HG03095 (cell line): ENCODE measurements at regions not wholly inside any gene's neighbourhood (a gene's known extent, or its start where the extent isn't known, plus 50 kb on each side); places are given as distances from the start of the nearest gene placed in this dataset.
"Not testable (repeated sequence)": the region's sequence is repeated elsewhere in the genome, so short reads cannot be mapped to it uniquely, and the experiment has no call there.

Experiments
- ATAC-seq: cut with Tn5 transposase; IDR thresholded peaks from one replicate; pipeline ENCODE4 v1.9.1; 2021; ENCODE audit warnings: moderate library complexity; ENCODE audit not compliant: unreplicated experiment

DNA sequence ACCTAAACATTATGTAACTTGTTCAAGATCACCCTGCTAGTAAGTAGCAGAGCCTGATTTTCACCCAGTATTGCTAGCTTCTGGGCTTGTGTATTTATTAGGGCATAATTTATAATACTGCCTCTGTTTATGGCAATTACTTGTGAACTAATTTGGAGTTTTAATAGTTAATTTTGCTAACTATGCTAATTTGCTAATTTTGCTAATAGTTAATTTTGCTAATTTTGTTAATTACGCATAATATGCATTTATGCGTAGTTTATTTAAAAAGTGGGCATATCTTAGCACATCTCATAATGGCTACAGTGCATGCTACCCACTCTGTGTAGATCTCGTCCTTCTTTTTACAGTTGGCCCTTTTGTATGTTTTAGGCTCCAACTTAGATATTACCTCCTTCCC lies 898.1 kb upstream of the EPHA5 start:
- no peak for ATAC-seq

DNA sequence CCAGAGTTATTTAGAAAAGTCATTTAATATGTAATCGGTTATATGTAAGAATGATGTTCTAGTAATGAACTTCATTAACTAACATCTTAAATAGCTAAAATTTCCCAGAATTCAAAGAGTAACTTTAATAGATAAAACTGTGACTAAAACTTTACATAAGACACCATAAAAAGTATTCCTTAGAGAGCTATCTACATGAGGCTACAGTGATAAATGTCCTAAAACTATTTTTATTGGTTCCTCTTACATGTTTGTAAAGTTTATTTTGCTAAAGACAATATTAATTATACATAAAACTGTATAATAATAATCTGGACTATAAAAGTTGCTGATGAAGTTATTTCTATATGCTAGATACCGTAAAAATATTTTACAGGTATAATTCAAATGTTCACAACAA lies 897.7 kb upstream of the EPHA5 start:
- no peak for ATAC-seq

DNA sequence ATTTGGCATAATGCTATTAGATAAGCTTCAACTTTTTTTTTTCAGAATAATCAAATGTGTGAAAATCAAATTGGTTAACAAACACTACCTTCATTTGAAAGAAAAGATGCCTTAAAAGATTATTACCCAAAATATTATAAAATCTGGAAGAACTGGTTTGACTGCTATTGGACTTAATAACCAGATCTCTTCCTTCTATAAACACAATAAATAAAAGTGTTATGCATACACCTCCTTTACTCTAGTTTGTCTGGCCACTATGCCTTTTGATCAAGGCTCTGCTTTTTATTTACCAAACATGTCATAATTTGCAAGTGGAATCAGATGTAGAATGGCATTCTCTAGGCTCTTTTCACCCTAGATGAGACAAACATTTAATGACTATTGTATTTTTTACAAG lies 897.3 kb upstream of the EPHA5 start:
- ATAC-seq = no peak

DNA sequence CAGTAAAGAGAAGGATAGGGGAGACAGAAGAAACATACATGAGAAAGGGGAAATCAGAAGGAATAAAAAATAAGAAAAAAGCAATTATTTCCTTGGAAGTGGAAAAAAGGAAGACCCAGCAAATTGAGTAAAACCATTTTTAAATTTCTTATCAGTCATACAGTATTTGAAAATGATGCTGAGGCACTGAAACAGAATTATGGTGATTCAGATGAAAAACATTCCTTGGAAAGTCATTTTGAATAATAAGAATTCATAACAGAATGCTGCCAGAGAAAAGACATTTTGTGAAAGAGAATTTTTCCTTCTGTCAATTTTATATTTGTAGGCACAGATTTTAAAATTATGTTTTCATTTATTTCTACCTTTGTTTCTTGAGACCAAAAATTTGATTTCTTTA lies 895.5 kb upstream of the EPHA5 start:
- no peak for ATAC-seq

DNA sequence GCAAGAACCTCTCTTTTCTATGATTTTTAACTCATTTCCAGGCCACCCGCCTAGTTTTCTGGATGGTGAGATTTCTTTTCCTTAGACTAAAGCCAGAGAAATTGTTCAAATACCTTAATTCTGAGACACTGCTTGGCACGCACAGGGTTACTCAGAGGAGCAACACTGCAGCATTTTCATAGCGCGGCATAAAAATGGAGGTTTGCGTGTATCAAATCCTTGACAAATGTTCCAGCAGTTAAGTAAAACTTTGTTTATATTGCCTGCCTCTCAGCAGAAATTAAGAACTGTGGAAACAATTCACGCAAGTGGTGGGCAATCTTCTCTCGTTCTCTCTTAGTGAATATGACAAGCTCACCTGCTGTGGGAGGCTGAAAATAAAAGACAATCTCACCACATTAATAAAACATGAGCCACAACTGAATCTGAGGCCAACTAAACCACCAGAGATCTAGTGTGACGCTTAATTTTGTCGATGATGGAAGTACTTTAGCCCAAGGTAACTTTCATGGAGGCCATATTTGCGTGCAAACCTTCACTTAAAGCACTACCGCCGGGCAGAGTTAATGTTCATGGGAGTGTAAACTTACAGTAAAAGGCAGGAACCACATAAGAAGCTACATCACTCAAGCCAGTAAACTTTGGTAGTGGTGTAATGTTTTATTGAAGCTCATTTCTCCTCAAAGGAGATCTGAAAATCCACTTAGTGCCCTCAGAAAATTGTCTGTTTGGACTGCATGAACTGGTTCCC lies 894.8 kb upstream of the EPHA5 start:
- ATAC-seq = no peak

DNA sequence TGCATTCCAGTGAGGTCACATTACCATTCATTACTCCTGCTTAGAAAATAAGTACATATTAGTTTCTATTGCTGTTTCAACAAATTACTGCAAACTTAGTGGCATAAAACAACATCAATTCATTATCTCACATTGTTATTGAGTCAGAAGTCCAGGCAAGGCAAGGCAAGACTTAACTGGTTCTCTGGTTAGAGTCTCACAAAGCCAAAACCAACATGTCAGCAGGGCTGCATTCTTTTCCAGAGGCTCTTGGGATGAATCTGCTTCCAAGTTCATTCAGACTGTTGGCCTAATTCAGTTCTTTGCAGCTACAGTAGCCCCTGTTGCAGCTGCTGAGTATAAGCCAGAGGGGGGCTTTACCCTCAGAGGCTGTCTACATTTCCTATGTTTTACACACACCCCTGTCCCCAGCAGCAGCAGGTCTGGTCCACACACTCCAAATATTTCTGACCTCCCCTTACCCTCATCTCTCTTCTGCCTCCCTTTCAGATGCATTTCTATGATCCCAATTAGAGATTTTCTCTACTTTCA lies 892.1 kb upstream of the EPHA5 start:
- no peak for ATAC-seq

DNA sequence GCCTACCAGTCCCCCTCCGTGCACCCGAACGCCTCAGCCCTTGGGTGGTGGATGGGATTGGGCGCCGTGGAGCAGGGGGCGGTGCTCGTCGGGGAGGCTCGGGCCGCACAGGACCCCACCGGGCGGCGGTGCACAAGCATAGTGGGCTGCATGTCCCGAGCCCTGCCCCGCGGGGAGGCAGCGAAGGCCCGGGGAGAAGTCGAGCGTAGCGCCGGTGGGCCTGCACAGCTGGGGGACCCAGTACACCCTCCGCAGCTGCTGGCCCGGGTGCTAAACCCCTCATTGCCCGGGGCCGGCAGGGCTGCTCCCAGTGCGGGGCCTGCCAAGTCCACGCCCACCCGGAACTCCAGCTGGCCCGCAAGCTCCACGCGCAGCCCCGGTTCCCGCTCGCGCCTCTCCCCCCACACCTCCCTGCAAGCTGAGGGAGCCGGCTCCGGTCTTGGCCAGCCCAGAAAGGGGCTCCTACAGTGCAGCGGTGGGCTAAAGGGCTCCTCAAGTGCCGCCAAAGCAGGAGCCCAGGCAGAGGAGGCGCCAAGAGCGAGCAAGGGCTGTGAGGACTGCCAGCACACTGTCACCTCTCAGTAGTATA lies 891.3 kb upstream of the EPHA5 start:
- ATAC-seq = not testable (repeated sequence)

DNA sequence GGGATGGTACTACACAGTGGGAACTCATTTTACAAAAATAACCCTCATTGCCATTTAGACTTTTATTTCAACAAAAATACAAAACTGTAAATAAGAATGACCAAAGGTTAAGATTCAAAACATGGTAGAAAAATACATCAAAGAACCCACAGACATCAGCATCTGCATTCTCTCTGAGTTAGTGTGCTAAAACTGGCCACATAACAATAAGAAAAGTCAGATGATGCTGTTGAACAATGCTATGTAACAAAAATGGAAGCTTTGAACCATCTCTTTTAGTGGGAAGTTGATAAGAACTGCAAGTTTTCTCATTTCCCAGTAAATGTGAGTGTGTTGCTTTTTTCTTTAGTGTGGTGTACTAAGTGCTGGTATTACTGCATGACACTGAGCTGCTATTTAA lies 888.4 kb upstream of the EPHA5 start:
- ATAC-seq = no peak

DNA sequence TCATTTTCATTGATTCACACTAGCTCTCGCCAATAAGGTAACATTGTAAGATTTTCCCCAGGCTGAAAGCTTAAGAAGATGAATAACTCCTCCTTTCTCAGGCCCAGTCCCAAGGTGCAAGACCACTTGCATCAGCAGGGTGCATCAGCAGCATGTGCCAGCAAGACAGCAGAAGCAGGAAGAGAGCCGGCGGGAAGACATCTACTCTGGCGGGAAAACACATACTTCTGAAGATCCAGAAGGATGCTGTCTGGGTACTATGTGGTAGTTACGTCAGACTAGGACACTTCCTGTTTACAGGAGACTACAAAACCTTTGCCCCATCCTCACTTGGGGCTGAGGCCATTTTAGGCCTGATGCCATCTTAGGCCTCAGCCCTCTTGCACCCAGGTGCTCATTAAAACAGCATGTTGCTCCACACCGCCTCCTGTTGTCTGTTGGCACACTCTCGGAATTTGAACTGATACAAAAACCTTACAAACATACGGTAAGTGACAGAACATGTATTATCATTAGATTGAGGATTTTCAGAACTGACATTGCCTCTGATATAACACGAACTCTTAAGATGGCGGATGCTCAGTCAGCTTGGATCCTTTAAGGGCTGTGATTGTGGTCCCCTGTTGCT lies 886.5 kb upstream of the EPHA5 start:
- no peak for ATAC-seq

DNA sequence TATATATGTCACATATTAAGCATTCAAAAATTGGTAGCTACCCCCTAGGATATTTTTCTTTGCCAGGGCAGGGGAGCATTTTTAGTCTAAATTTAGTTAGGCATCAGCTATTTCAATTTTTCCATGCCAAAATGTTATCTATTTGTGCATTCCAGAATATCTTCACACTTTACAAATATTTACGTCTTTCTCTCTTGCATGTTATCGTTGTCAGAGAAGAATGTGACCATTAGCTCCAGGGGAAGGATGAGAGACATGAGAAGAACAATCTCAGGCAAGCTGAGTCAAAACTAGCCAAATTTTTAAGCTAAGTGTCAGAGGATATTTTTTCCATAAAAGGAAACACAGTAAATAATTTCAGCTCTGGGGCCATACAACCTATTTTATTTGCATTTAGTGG lies 885.0 kb upstream of the EPHA5 start:
- no peak for ATAC-seq

DNA sequence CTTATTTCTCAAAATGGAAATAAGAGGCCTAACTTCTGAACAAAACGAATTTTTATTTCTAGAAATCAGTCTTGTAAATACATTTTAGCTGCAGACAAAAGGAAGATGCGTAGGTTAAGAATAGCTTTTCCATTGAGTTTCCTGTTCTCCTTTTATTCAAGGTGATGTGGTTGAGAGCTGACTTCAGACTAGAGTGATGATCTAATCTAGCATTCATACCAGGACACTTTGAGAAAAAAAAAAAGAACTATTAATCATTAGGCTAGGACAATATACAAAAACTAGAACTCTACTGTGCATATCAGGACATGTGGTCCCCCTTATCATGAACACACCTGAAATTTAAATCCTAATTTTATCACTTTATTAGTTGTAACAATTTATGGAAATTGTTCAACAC lies 884.5 kb upstream of the EPHA5 start:
- no peak for ATAC-seq

DNA sequence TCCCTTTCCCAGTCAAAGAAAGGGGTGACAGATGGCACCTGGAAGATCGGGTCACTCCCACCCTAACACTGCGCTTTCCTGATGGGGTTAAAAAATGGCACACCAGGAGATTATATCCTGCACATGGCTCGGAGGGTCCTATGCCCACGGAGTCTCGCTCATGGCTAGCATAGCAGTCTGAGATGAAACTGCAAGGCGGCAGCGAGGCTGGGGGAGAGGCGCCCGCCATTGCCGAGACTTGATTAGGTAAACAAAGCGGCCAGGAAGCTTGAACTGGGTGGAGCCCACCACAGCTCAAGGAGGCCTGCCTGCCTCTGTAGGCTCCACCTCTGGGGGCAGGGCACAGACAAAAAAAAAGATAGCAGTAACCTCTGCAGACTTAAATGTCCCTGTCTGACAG lies 875.0 kb upstream of the EPHA5 start:
- ATAC-seq = not testable (repeated sequence)

DNA sequence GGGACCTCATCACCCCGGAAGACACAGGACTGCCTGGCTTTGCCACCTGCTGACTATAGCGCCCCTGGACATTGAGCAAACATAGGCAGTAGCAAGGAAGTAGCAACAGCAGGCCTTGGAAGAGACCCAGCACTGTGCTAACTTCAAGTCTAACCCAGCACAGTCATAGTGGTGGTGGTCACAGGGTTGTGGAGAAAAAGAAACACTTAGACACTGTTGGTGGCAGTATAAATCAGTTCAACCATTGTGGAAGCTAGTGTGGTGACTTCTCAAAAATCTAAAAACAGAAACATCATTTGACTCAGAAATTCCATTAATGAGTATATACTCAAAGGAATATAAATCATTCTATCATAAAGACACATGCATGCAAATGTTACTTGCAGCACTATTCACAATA lies 874.0 kb upstream of the EPHA5 start:
- no peak for ATAC-seq

DNA sequence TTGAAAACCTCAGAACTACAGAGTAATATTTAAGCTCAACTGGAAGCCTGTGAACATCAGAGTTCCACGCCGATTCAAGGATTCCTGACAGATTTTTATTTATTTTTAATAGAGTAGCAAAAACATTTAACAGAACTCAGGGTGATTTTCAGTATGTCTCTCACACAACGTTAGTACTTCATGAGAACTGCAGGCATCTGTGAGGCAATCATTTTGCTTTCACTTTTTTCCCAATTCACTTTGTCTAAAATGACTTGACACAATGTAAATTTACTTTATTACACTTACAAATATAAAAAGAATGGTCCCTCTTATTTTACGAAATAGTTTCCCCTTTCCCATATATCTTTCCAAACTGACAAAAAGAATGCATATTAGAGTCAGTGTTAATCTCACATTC lies 869.5 kb upstream of the EPHA5 start:
- no peak for ATAC-seq

DNA sequence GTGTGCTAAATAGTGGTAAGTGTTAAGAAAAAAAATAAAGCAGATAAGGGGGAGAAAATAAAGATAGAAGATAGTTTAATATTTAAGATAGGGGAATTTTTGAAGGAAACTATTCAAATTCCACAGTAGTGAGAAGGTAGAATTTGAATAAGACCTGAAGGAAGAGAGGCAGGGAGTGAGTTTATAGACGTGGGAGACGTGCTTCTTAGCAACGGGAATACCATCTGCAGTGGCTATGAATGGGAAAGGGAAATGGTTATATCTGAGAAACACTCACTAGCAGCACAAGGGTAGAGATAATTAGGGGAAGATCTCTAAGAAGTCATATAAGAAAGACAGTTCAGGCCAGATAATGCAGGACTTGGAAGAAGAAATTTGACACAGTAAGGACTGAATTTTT lies 854.5 kb upstream of the EPHA5 start:
- no peak for ATAC-seq

DNA sequence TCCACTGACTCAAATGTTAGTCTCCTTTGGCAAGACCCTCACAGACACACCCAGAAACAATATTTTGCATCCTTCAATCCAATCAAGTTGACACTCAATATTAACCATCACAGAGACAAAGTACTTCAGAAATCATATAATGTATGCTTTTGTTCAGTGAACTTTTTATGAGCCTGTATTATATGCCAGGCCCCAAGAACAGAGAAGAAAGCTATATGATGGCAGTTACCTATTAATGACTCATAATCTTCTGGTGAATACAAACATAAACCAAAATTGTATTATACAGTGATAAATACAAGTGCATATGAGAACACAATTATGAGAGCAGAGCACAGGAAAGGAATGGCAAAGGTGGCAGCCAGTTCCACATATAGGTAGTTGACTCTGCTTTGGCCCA lies 852.0 kb upstream of the EPHA5 start:
- no peak for ATAC-seq

DNA sequence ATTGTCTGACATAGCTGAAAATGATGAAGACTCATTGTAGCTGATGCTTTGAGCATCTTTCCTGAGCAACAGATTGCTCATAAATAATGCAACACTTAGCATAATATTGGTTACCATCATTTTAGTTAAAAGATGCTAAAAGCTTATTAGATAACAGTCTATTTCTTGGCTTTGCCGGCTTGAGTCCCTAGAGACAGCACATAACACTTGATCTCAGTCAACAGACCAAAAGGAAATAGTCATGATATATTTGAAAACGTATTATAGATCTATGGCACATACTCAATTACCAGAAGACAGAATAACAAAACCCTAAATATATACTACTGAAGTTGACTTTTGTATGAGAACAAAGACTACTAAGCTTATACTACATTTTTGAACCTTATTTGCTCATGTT lies 846.7 kb upstream of the EPHA5 start:
- ATAC-seq = no peak

DNA sequence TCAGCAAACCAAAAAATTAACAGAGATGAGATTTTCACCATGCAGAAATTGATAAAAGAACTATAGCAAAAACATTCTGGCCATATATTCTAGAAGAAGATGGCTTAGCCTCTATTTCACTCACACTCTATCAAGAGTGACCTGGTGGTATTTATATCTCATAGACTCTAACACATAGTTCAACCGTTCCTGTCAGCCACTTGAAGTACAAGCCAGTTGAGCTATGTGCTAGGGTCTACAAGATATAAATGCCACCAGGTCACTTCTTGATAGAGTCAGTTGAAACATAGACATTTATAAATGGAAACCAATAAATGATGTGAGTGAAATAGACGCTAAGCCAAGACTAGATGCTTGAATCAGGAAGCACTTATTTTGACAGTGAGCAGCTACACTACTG lies 836.7 kb upstream of the EPHA5 start:
- ATAC-seq = no peak

DNA sequence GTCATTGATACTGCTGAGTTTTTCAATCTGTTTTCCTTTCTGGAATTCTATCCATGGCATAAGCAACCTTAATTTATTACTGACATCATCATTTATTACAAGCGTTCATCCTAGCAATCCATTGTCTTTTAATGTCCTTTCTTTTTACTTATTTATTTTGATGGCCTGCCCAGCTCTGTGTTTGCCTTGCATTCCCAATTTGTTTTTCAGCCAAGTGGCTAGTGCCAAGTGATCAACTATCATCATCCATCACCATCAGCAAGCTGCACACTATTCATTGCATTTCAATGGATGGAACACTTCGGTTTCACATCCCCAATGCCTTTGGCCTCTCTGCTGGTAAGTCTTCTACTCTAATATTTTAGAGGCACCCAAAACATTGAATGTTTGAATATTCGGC lies 831.7 kb upstream of the EPHA5 start:
- ATAC-seq = no peak

DNA sequence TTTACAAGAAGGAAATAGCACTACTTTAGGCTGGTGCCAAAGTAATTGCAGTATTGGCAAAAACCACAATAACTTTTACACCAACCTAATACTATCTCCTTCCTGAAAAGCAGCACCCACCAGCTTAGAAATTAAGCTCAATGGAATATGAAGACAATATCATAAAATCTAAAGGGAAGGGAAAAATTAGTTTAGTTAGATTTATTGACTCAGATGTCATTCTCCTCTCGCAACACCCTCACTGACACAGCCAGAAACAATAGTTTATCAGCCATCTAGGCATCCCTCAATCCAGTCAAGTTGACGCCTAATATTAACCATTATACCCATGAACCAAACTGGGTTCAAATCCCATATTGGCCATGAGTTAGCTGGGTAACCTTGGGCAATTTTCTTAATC lies 820.4 kb upstream of the EPHA5 start:
- no peak for ATAC-seq

DNA sequence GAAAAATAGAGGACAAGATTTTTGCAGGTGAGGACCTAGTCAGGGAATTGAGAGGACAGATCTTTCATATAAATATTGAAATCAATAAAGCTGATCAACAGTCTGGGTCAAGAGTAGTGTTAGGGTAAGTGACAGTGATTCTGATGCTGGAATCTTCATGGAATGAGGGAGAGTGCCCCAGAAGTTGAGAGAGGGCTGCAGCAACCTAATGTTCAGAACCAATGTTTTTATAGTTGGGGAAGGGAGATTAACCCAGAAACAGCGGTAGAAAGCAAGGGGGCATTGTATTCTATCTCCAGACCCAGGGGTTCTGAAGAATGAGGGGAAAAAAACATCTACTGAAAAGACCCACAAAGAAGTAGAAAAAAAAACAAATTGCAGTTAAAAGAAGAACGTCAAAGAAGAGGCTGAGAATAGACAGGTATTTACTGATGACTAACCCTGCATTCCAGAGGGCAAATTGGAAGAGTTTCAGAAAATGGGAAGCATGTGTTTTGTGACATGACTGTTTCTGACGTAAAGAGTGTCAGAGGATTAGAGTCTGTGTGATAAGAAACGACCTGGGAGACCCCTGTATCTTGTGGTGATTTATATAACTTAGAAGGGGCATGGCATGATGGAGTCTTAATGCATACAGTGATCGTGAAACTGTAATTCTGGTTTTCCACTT lies 819.6 kb upstream of the EPHA5 start:
- no peak for ATAC-seq

DNA sequence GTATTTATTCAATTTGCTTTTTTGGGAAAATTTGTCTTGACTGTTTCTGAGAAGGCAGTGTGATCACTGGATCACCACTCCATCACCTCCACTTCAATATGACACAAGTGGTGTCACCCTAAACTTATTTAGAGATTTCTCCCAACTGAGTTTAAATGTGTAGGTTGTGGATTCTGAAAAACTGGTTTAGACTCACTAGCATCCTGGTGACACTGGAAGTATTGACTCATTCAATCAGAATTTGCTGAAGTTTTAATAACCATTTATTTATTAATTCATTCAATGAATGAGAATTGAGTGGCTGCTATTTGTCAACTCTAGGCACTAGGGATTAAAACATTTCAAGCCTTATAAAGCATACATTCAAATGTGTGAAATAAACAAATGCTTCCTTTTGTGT lies 819.1 kb upstream of the EPHA5 start:
- ATAC-seq = no peak
